ENCODE measurements at regions not wholly inside any gene's neighbourhood (a gene's known extent, or its start where the extent isn't known, plus 50 kb on each side); places are given as distances from the start of the nearest gene placed in this dataset.
A peak's percentile ranks its signal among the peaks of the same experiment; 100 is the strongest.

DNA sequence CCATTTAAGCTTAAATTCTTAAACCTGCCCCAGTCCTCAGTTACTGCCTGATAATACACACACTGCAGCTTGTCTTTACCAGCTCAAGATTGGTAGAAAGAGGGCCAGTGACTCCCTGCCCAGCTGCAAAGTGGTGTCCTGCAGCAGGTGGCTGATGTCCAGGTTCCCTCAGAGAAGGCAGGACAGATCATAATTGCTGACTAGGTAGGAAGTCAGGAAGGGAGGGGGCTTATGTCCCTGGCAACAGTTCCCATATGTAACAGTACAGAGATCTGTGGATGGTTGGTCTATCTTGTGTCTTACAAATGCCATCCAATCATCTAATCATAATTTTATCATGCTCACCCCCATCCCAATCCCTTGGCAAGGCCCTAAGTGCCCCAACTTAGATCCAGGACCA, 492.1 kb upstream of the PPP2R3A start:
- no peak for DNase-seq (ENCODE audit: low read depth, low spot score)

DNA sequence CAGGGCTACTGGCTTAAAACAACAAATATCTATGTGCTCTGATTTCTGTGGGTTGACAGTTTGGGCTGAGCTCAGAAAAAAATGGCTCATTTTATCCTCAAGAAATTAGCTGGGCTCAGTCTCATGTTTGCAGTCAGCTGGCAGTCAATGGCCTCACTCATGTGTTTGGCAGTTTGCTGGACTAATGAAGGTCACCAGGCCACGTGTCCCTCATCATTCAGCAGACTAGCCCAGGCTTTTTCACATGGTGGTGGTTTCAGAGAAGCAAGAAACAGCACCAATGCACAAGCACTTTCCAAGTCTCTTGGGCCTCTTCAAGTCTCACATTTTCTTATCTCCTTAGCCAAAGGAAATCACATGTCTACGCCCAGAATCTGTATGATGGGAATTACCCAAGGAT, 478.3 kb upstream of the PPP2R3A start:
- no peak for DNase-seq (ENCODE audit: low read depth, low spot score)

DNA sequence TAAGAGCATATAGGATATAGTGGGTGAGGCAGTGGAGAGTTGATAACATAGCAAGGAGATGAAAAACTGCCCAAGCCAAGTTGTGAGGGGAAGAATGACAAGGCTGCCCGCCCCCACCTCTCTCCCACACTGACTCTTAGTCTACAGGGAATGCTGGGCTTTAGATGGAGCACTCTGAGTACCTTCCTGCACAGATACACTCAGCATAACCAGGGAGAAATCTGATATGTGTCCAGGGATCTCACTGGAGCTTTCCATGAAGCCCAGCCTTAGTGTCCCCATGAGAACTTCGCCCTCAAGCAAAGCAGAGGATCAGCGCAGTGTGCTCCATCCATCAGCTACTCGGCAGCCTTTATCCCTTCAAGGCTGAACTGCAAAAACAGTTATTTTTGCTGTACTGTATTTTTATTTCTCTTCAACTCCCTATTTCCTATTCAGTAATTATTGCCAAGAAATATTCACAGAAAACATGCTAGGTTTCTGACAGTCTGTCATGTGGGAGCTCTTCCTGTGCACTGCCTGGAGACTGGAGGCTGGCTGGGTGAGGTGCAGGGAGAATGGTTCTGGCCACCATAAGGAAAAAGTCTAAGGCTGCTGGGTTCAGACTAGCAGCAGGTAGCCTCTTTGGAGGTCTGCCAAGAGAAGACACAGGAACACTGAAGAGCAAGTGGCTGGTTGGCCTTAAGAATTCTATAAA, 475.2 kb upstream of the PPP2R3A start:
- no peak for DNase-seq (ENCODE audit: low read depth, low spot score)

DNA sequence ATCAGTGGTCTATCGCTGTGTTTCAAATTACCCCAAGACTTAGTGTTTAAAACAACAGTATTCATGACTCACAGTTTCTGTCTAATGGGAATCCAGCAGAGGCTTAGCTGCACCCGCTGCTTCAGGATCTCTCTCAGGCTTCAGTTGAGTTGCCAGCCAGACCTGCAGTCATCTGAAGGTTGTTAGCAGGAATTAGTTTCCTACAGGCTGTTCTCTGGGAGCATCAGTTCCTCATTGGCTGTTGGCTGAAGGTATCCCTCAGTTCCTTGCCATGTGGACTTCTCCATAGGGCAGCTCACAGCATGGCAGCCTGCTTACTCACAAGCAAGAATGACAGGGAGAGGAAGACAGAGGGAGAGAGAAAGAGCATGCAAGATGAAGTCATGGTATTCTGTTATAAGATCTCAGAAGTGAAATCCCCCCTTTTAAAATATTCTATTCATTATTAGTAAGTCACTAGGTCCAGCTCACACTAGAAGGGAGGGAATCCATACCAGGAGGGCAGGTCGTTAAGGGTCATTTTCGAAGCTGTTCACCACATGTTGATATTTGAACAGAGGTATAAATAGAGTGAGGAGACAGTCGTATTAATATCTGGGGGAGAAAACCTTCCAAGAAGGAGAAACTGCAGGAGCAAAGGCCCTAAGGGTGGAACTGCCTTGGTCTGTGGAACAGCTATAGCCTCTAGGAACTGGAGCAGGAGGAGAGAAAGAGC, 473.9 kb upstream of the PPP2R3A start:
- peak; percentile 82 for DNase-seq (ENCODE audit: low read depth, low spot score)

DNA sequence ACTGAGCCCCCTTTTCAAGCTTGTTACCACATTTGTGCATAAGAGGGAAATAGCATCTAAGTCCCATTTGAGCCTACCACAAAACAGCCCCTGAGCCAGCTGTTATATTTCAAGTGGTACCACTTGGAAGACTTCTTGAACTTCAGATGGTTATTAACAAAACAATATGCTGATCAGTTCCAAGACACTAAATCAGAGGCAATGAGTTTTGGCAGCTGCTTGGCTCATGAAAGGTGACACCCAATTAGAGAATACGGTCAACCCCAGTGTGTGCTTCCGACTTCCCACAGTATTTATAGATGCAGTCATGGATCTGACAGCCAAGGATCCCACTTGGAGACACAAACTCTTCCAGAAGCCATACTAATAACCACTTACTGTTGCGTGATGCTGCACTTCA, 469.6 kb upstream of the PPP2R3A start:
- no peak for DNase-seq (ENCODE audit: low read depth, low spot score)

DNA sequence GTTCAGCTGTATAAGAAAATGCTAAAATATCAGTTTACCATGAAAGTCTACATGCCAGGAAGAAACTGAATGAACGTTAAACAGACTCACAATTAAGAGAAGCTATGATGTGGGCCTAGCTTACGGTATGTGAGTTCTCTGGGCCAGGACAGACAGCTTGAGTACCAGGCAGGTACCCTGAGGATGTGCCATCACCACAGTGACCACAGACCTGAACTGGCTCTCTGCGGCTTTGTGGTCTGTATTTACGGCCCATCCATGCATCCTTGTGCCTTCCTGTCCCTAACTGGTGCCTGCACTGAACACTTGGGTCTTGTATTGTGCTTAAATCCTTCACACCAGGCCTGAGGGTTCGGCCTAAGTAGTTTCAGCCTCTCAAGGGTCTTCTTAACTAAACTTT, 467.5 kb upstream of the PPP2R3A start:
- no peak for DNase-seq (ENCODE audit: low read depth, low spot score)

DNA sequence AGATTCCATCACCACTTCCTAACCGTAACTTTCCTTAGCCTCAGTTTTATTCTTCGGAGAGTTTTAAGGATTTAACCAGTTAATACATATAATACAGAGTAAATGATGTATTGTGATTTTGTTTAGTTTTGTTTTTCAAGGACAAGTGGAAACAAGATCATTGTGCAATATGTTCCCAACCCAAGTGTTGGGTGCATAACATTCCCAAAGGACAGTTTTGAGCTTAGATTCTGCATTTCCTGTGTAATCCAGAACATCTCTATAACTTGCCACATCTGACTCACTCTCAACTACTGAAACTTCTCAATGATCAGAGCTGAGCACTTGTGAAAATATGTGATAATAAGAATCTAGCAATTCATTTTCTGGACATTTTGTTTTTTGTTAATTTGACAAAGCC, 466.1 kb upstream of the PPP2R3A start:
- DNase-seq (ENCODE audit: low read depth, low spot score), result no peak

DNA sequence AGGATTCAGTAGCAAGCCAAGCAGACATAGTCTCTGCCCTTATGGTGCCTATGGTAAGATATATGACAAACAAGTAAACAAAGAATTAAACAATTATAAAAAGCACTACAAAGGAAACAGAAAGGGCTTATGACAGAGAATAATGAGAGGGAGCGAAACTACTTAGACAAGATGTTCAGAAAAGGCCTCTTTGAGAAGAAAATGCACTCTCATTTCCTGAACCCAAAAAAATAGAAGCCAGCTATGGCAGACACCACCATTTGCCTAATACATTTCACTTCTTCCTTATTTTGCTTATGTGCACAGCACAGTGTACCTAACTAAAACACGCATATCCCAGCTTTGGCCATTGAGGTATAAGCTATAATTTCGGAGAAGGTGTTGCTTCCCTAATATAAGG, 465.5 kb upstream of the PPP2R3A start:
- DNase-seq (ENCODE audit: low read depth, low spot score), result no peak

DNA sequence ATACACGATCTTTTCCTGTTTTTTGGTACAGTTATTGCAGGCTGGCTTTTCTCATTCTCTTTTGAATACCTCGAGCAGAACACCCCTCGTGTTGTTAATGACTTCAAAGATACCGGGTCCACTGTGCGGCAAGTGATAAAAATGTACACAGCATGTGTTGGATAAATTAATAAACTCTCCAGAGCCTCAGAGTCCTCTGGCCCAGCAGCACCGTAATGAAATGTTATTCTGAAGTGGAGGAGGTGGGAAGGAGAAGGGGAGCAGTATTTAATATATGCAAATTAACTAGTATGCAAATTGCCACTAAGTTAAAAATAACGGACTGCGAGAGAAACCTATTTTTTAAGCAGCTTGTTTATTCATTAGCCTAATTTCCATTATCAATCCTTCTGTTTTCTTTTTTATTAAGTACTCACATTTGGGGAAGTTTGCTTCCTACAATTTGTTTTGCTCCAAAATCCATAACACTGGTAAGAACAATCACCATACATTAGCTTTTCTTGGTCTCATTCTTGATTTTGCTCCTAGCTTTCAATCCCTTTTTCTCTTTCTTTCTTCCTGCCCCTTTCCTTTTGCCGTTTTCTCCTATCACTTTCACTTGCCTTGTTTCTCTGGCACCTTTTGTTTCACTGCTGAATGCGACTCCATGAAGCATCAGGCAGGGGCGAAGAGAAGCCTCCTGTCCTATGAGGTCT, 462.3 kb upstream of the PPP2R3A start:
- DNase-seq (ENCODE audit: low read depth, low spot score), result no peak

DNA sequence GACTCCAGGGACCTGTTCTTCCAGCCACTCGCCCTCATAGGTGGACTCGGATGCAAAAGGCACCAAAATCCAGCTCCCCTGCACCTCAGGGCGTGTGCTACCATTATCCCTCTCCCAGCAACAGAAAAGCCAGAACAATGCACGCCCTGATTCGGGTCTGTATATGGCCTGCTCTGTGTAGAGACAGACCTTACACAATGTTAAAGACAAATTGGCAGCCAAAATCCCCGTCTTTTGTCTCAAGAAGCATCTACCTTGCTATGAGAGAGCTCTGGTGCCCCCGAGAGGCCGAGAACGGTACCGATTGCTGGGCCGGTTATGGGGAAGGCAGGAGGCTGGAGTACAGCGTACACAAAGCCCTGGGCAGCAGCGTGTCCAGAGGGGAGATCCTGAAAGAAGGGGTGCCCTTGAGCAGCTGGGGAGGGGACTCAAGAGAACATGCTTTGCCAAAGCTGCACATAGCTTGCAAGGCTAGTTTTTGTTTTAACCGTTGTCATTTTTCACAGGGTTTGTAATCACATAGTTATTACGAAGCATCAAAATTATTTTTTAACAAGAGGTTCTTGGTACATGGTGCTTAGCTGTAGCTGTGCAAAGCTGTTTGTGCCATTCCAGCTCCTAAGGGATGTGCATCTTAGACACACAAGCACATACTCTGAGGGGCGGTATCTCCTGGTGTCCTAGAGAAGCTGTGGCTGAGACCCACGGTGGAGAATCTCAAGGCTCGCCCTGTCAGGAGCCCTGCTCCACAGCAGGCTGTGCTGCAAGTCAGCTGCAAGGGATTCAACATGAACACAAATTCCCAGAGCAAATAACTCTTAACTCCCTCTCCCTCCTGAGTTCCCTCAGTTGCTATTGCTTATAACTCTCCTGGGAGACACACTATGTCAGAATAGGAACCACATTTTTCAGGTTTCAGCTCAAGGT, 461.5 kb upstream of the PPP2R3A start:
- peak; percentile 62 for DNase-seq (ENCODE audit: low read depth, low spot score)

DNA sequence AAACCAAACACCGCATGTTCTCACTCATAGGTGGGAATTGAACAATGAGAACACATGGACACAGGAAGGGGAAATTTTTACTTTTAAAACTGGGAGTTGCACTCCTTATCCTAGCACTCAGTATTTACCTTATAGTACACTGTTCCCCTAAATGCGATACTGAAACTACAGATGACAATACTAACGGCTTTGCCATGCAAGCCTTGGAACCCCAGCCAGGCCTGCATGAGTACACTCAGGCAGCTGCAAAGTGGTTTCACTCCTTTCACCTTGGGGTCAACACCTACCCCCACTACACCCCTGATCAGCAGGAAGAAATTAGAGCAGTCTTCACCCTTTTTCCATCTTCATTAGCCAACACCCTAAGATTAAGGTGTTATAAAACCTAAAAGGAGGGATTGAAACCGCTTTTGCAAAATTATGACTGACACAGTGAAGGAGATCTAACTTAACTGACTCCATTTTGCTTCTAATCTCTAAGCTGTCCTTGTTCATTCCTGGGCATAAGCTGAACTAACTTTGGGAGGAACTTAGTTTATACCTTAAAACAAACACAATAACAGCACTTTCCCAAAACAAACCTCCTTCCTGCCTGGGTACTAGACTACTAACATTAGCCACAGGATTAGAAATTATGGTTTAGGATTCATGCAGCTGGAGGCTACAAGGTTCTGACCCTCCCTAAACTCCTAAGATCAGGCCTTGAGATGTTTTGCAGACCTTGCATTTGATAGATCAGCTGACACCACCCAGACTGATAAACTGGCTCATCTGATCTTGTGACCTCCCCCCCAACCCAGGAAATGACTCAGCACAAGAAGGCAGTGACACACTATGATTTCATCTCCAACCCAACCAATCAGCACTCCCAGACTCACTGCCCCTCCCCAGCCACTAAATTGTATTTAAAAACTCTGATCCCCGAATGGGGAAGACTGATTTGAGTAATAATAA, 452.1 kb upstream of the PPP2R3A start:
- no peak for DNase-seq (ENCODE audit: low read depth, low spot score)

DNA sequence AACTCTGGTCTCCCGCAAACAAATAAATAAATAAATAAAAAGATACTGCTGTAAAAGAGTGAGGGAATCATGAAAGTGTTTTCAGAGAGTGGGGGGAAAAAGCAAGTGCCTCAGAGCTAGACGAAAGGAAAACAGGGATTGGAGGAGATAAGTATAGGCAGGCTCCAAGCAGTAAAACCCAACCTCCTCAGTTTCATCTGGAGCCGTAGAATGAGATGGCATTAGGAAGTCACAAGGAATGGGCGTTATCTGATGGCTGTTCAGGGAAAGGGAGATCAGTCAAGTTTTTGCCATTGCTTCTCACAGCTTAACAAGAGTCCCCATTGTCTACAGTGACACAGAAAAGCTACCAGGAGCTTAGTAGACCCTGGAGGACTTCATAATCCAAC, 451.5 kb upstream of the PPP2R3A start:
- no peak for DNase-seq (ENCODE audit: low read depth, low spot score)

DNA sequence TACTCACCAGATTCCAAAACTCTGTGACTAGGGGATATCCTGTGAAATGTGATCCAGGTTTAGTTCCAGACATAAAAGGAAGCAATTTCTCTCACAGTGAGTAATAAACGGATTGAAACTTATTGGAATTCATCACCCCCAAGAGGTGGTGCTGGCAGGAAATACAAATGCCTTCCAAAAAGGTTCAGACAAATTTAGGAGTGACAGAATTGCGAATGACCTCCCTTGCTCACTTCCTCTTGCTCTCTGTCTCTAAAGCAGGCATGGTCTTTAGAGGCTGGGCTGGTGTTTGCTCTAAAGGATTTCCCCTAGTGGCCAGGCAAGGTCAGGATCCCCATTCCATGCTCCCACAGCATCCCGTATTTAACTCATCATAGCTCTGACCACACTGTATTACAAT, 449.4 kb upstream of the PPP2R3A start:
- no peak for DNase-seq (ENCODE audit: low read depth, low spot score)

DNA sequence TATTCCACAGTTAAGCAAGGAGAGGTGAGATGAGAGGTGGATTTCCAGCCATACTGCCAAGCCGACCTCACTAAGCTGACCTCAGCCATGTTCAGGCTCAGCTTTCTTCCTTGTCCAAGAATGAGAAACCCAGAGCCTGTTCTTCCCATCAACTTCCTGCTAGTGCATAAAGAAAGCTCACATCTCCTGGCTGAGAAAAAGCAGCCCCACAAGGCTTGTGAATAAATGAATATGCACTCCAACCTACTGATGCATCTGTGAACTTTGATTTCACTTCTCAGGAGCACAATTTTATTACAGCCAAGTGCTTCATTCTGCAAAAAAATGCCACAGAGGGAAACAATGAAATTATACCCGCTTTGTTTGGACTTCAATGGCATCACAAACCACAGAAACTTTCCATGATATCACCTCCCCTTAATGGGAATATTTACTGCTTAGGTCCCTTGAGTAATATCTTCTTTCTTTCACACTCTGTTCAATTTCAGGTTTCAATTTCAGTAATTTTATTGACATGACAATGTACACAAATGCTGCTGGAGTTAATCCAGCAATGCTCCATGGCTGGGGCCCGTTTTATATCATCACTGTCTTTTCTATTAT, 437.0 kb upstream of the PPP2R3A start:
- no peak for DNase-seq (ENCODE audit: low read depth, low spot score)

DNA sequence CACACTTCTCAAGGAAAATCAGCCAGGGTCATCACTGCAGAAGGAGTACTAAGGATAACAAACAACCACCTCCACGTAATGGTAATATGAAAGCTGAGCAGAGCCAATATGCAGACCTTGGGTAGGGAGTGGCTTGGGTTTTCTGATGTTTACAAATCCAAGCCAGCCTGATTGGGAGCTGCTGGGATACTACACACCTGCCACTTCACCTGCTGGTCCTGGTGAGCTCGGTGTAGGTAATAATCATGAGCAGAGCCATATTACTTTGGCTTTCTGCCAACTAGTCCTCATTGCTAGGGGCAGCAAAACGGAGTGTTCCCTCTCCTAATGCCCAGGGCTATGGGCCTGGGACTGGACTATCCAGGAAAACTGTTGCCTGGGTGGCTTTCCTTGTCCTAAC, 433.5 kb upstream of the PPP2R3A start:
- DNase-seq (ENCODE audit: low read depth, low spot score), result no peak

DNA sequence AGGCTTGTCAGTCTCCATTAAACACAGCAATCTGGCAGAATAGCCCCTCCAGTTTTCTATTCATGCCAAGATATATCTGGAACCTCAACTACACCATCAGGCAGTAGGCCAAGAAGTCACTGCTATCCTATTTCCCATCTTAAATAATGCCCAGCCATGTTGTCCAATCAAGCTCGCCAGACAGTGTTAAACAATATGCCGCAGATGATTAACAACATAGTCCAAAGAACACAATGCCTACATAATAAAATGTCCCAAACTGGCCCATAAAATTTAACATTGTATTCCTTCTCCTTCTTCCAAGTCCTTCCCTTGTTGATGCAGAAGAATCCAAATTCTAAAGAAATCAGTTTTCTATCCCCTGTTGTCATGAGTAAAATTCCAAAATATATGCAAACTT, 427.4 kb upstream of the PPP2R3A start:
- no peak for DNase-seq (ENCODE audit: low read depth, low spot score)

DNA sequence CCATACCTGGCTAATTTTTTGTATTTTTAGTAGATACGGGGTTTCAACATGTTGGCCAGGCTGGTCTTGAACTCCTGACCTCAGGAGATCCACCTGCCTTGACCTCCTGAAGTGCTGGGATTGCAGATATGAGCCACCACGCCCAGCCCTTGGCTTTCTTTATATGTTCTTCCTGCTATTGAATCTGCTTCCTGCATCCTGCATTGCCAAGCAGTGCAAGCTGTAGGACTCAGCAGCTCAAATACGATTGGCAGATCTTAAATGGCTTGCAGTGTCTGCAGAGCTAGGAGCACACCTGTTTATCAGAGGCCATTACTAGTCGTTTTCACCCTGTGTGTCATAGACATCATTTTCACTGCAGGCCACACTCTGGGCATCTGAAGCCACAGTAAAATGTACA, 426.2 kb upstream of the PPP2R3A start:
- no peak for DNase-seq (ENCODE audit: low read depth, low spot score)

DNA sequence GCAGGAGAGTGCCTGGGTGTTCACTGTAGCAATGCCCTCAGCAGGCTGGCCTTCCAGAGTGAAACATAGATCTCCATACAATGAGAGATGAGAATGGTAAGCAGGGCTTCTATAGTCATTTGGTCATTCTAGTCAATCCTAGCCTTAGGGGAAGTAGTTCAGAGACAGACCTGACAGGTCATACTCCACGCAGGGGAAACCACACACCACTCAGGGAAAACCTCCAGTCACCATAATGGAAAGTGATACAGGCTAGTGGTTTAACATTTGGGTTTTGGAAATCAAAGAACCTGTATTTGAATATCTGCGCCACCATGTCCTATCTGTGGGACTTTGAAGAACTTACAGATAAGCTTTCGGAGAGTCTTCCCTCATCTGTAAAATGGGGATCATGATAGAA, 425.7 kb upstream of the PPP2R3A start:
- no peak for DNase-seq (ENCODE audit: low read depth, low spot score)

DNA sequence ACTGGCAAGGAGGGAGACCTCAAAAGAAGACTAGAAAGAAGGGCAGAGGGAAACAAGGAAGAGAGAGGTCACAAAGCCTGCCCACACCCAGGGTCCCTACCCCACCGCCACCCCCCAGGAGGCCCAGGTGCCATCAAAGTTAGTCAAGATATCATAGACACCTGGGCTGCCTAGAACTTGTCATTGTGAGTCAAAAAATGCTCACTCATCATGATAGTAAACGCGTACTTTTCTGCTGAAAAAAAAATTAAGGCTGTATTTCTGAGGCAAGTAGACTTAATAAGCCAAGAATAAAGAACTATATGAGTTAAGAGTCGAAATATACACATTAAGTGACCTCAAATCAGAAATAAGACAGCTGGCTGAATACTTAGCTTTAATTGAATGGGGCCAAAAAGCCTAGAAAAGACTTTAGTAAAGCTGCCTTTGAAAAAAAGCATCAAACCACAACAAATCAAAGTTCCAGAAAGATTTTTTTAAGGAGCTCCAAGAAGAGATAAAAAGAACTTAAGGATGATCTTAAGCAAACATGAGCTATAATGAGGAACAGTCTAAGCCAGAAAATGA, 415.5 kb upstream of the PPP2R3A start:
- no peak for DNase-seq (ENCODE audit: low read depth, low spot score)

DNA sequence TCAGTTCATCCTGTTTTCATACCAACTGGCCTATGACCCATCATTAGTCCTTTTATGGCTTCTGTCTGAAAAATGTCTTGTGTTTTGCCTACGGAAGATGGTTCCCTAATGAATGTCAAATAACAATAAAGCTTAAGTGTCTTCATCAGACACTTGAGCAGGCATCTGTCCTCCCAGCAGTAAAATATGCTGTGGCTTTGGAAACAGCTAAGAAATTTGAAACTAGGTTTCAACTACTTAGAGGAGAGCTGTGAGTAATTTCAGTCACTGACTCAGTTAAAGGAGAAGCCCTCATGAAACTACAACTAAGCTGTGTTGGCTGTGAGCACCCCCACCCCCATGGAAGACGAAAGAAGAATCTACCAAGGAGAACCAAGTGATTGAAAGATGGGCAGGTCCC, 409.4 kb upstream of the PPP2R3A start:
- DNase-seq (ENCODE audit: low read depth, low spot score), result no peak
